ENCODE measurements at regions not wholly inside any gene's neighbourhood (a gene's known extent, or its start where the extent isn't known, plus 50 kb on each side); places are given as distances from the start of the nearest gene placed in this dataset.

DNA sequence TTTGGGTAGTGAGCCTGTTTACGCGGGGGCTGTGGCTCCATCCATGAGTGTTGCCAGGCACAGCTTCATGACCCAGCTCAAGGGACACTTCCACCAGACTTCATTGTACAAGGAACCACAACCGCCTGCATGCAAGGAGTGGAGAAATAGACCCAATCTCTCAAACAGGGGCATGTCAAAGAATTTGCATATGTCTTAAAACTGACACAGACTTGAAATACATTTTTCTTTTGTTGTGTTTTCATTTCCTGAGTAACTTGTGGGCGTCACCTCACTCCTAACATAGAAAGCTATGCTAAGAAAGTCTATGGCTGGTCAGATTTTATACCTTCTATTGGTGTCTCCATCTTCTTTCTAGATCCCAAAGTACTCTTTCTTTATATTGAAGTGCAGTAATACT is 266.2 kb upstream of the RNF32 start:
- TF ChIP-seq, protein P1, sequence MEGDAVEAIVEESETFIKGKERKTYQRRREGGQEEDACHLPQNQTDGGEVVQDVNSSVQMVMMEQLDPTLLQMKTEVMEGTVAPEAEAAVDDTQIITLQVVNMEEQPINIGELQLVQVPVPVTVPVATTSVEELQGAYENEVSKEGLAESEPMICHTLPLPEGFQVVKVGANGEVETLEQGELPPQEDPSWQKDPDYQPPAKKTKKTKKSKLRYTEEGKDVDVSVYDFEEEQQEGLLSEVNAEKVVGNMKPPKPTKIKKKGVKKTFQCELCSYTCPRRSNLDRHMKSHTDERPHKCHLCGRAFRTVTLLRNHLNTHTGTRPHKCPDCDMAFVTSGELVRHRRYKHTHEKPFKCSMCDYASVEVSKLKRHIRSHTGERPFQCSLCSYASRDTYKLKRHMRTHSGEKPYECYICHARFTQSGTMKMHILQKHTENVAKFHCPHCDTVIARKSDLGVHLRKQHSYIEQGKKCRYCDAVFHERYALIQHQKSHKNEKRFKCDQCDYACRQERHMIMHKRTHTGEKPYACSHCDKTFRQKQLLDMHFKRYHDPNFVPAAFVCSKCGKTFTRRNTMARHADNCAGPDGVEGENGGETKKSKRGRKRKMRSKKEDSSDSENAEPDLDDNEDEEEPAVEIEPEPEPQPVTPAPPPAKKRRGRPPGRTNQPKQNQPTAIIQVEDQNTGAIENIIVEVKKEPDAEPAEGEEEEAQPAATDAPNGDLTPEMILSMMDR (IDR thresholded peaks at IDR 0.05; ENCODE audit: poor library complexity, severe bottlenecking) = no peak
- TF ChIP-seq EP300 (conservative IDR thresholded peaks at IDR 0.05; ENCODE audit: poor library complexity, severe bottlenecking) = no peak

Measured in neural cell (in vitro differentiated cells).